ENCODE measurements at regions not wholly inside any gene's neighbourhood (a gene's known extent, or its start where the extent isn't known, plus 50 kb on each side); places are given as distances from the start of the nearest gene placed in this dataset.
A peak's percentile ranks its signal among the peaks of the same experiment; 100 is the strongest.

- TF ChIP-seq POLR2AphosphoS2 (IDR thresholded peaks at IDR 0.05; ENCODE audit: low read depth, low read length): no peak
- TF ChIP-seq NFIB (CRISPR knock-in tag; IDR thresholded peaks at IDR 0.05; ENCODE audit: borderline replicate concordance): no peak
- no peak for TF ChIP-seq ZBTB42 (CRISPR knock-in tag; IDR thresholded peaks at IDR 0.05)
- TF ChIP-seq ZGPAT (CRISPR knock-in tag; IDR thresholded peaks at IDR 0.05): no peak
- no peak for TF ChIP-seq ARID5B (CRISPR knock-in tag; IDR thresholded peaks at IDR 0.05)
- TF ChIP-seq ZNF234 (CRISPR knock-in tag; conservative IDR thresholded peaks at IDR 0.05): no peak
Measured at GRCh38 chr5:115354246-115354645, 57.8 kb upstream of the CCDC112 start (continued).

GRCh38 chr5:115352571-115352970 lies 56.1 kb upstream of the CCDC112 start:
- no peaks in the 10 kb centered on the region for H3K27me3 ChIP-seq (ENCODE audit: control insufficient read depth in 1 of 2, insufficient read depth in 2 of 2, low read length in 2 of 2)
- no peak overlapping the region for H3K4me2 ChIP-seq (ENCODE audit: low read depth, low read length)
- H3K27ac ChIP-seq (ENCODE audit: extremely low read length, insufficient read depth, low read length): no peak overlapping the region
- no peak overlapping the region for H2AFZ ChIP-seq (ENCODE audit: low read length)
- H3K4me3 ChIP-seq (replicated peaks in 1 of 3; ENCODE audit: insufficient read depth in 1 of 3, low read depth in 2 of 3, low read length in 3 of 3): no peak overlapping the region
- no peaks in the 10 kb centered on the region for H3K9me3 ChIP-seq (ENCODE audit: low read length)
- no peak overlapping the region for H3K9ac ChIP-seq (ENCODE audit: insufficient read depth, low read depth, low read length)
- FAIRE-seq (no peak), DNase-seq (ENCODE audit: low spot score) (no peak), ATAC-seq (no peak)
- intact Hi-C loops (cut with micrococcal nuclease; ENCODE audit: unreplicated experiment): no loop called here
- H4K20me1 ChIP-seq (ENCODE audit: insufficient read depth, low read length): no peaks in the 10 kb centered on the region
- peaks cover 20% of the 10 kb centered on the region for H3K4me1 ChIP-seq (ENCODE audit: insufficient read depth, low read length)
- TF ChIP-seq HMGXB4 (CRISPR knock-in tag; IDR thresholded peaks at IDR 0.05; ENCODE audit: borderline replicate concordance in 1 of 2, low read depth in 1 of 2) (no peak), NKX3-1 (CRISPR knock-in tag; IDR thresholded peaks at IDR 0.05) (no peak), MAFK (conservative IDR thresholded peaks at IDR 0.05 in 1 of 2, IDR thresholded peaks at IDR 0.05 in 1 of 2; ENCODE audit: low read length in 2 of 2) (peak; percentile 14 to 27; a peak in 1 of 4 replicates)
- ChIA-PET POLR2A (no interaction called here), CTCF (ENCODE audit: low intra/inter-chr PET ratio, low total read pairs) (no interaction called here)
- in situ Hi-C loops (cut with HindIII; ENCODE audit: extremely low pct_ligation_motif_present, low pct_unique_long_range_greater_than_20kb): no loop called here
- no TSS peak for BruUV-seq (replicated peaks)
- 5% methylated on average over 2 of the region's 2 CpGs for WGBS (ENCODE audit: low lambda C conversion rate)
- no peaks in the 10 kb centered on the region for H3K79me2 ChIP-seq (ENCODE audit: insufficient read depth, low read length)
- no peaks in the 10 kb centered on the region for H3K36me3 ChIP-seq (replicated peaks in 1 of 2; ENCODE audit: control insufficient read depth in 1 of 2, insufficient read depth in 2 of 2, low read length in 2 of 2)
